WTC11 (cell line): ENCODE measurements at regions not wholly inside any gene's neighbourhood (a gene's known extent, or its start where the extent isn't known, plus 50 kb on each side); places are given as distances from the start of the nearest gene placed in this dataset.
"Not testable (repeated sequence)": the region's sequence is repeated elsewhere in the genome, so short reads cannot be mapped to it uniquely, and the experiment has no call there.

Source experiments
- ATAC-seq: fragments of 200-7000 bp; cut with Tn5 transposase; 2 replicates; pipeline ENCODE4 v1.10.0; 2021; ENCODE audit warnings: mild to moderate bottlenecking, moderate library complexity
- CTCF ChIA-PET: fragments of 300-600 bp; sonication (Branson Sonifier 250); formaldehyde crosslinking; loops from one replicate; lab custom pipeline; 2021; ENCODE audit warnings: antibody characterized with exemption; lab: Charles Lee
- POLR2A ChIA-PET: fragments of 350-600 bp; sonication (Branson Sonifier 250); formaldehyde crosslinking; loops from one replicate; lab custom pipeline; 2021; ENCODE audit warnings: antibody characterized with exemption; lab: Charles Lee
- DNase-seq: peaks from one replicate; pipeline ENCODE4 v3.0.0; 2021; ENCODE audit warnings: low spot score
- H3K27ac Mint-ChIP-seq: 2 replicates; pipeline ENCODE4 v1.8.0; 2021; ENCODE audit warnings: mixed read lengths
- H3K27me3 Mint-ChIP-seq: 2 replicates; pipeline ENCODE4 v1.8.0; 2021; ENCODE audit warnings: low read depth, mild to moderate bottlenecking, moderate library complexity, mixed read lengths
- H3K36me3 Mint-ChIP-seq: 2 replicates; pipeline ENCODE4 v1.8.0; 2021; ENCODE audit warnings: mixed read lengths
- H3K4me1 Mint-ChIP-seq: 2 replicates; pipeline ENCODE4 v1.8.0; 2022; ENCODE audit warnings: mixed read lengths
- H3K4me3 Mint-ChIP-seq: 2 replicates; pipeline ENCODE4 v1.8.0; 2021; ENCODE audit warnings: mild to moderate bottlenecking, moderate library complexity, mixed read lengths
- H3K9me3 Mint-ChIP-seq: 2 replicates; pipeline ENCODE4 v1.8.0; 2021; ENCODE audit warnings: mixed read lengths
- E2F5 ChIP-seq: sonication (generic); formaldehyde crosslinking; IDR thresholded peaks from 2 replicates; pipeline ENCODE4 v1.8.1; 2022; ENCODE audit warnings: mild to moderate bottlenecking, moderate library complexity, missing genetic modification reagents
- EMX1 ChIP-seq: fragments of 250-450 bp; sonication (Bioruptor Pico); IDR thresholded peaks from 2 replicates; pipeline ENCODE4 v1.8.0; 2021; ENCODE audit warnings: mild to moderate bottlenecking
- ETV6 ChIP-seq: sonication (generic); formaldehyde crosslinking; IDR thresholded peaks from 2 replicates; pipeline ENCODE4 v1.8.1; 2022; ENCODE audit warnings: mild to moderate bottlenecking, missing genetic modification reagents
- FOXP1 ChIP-seq: sonication (generic); formaldehyde crosslinking; IDR thresholded peaks from 2 replicates; pipeline ENCODE4 v1.8.0; 2022; ENCODE audit warnings: missing genetic modification reagents, mild to moderate bottlenecking, moderate library complexity, borderline replicate concordance
- GTF2I ChIP-seq: fragments of 250-450 bp; sonication (Bioruptor Pico); conservative IDR thresholded peaks from 2 replicates; pipeline ENCODE4 v1.4.0; 2021; ENCODE audit warnings: mild to moderate bottlenecking
- IRF2 ChIP-seq: sonication (generic); formaldehyde crosslinking; IDR thresholded peaks from 2 replicates; pipeline ENCODE4 v1.8.0; 2022; ENCODE audit warnings: low read depth, missing genetic modification reagents, borderline replicate concordance
- MLX ChIP-seq: sonication (generic); formaldehyde crosslinking; IDR thresholded peaks from 2 replicates; pipeline ENCODE4 v1.8.1; 2023; ENCODE audit warnings: mild to moderate bottlenecking, missing genetic modification reagents, moderate library complexity
- MXD4 ChIP-seq: fragments of 250-450 bp; sonication (Bioruptor Pico); IDR thresholded peaks from 2 replicates; pipeline ENCODE4 v1.8.0; 2021; ENCODE audit warnings: mild to moderate bottlenecking, moderate library complexity, borderline replicate concordance
- OVOL2 ChIP-seq: fragments of 250-450 bp; sonication (Bioruptor Pico); IDR thresholded peaks from 2 replicates; pipeline ENCODE4 v1.9.0; 2021; ENCODE audit warnings: mild to moderate bottlenecking, borderline replicate concordance
- PREB ChIP-seq: sonication (generic); formaldehyde crosslinking; IDR thresholded peaks from 2 replicates; pipeline ENCODE4 v1.8.1; 2022; ENCODE audit warnings: mild to moderate bottlenecking, missing genetic modification reagents, moderate library complexity, borderline replicate concordance
- PRRX2 ChIP-seq: fragments of 250-450 bp; sonication (Bioruptor Pico); IDR thresholded peaks from 2 replicates; pipeline ENCODE4 v1.8.0; 2021; ENCODE audit warnings: mild to moderate bottlenecking
- SMAD4 ChIP-seq: sonication (generic); formaldehyde crosslinking; IDR thresholded peaks from 2 replicates; pipeline ENCODE4 v1.8.0; 2022; ENCODE audit warnings: mild to moderate bottlenecking, missing genetic modification reagents
- TCF7 ChIP-seq: sonication (generic); formaldehyde crosslinking; IDR thresholded peaks from 2 replicates; pipeline ENCODE4 v1.8.0; 2022; ENCODE audit warnings: mild to moderate bottlenecking, low read depth, missing genetic modification reagents, moderate library complexity
- TP53 ChIP-seq: sonication (generic); formaldehyde crosslinking; IDR thresholded peaks from 2 replicates; pipeline ENCODE4 v1.8.1; 2023; ENCODE audit warnings: mild to moderate bottlenecking, missing genetic modification reagents
- ZBTB43 ChIP-seq: sonication (generic); formaldehyde crosslinking; IDR thresholded peaks from 2 replicates; pipeline ENCODE4 v1.8.1; 2023; ENCODE audit warnings: mild to moderate bottlenecking, missing genetic modification reagents
- ZMAT4 ChIP-seq: fragments of 250-450 bp; sonication (Bioruptor Pico); IDR thresholded peaks from 2 replicates; pipeline ENCODE4 v1.9.0; 2021; ENCODE audit warnings: mild to moderate bottlenecking
- ZNF121 ChIP-seq: sonication (generic); formaldehyde crosslinking; IDR thresholded peaks from 2 replicates; pipeline ENCODE4 v1.8.0; 2023; ENCODE audit warnings: missing genetic modification reagents
- ZNF138 ChIP-seq: sonication (generic); formaldehyde crosslinking; conservative IDR thresholded peaks from 2 replicates; pipeline ENCODE4 v1.8.1; 2022; ENCODE audit warnings: mild to moderate bottlenecking, moderate library complexity, missing genetic modification reagents
- ZNF232 ChIP-seq: sonication (generic); formaldehyde crosslinking; IDR thresholded peaks from 2 replicates; pipeline ENCODE4 v1.8.0; 2022; ENCODE audit warnings: mild to moderate bottlenecking, missing genetic modification reagents
- ZNF423 ChIP-seq: fragments of 250-450 bp; sonication (Bioruptor Pico); IDR thresholded peaks from 2 replicates; pipeline ENCODE4 v2.1.2; 2022; ENCODE audit warnings: mild to moderate bottlenecking, moderate library complexity
- ZNF512 ChIP-seq: sonication (generic); formaldehyde crosslinking; IDR thresholded peaks from 2 replicates; pipeline ENCODE4 v1.8.1; 2022; ENCODE audit warnings: missing genetic modification reagents, borderline replicate concordance
- ZNF671 ChIP-seq: fragments of 250-450 bp; sonication (Bioruptor Pico); IDR thresholded peaks from 2 replicates; pipeline ENCODE4 v1.8.0; 2021; ENCODE audit warnings: mild to moderate bottlenecking

- Mint-ChIP-seq H3K9me3 (peaks cover 3% of the 10 kb centered on the region; the same call in 1 of the 2 replicates), H3K4me1 (peaks cover 4% of the 10 kb centered on the region)
- CTCF ChIA-PET = no interaction called here
- TF ChIP-seq OVOL2 (CRISPR knock-in tag) = no peak
- no peak for TF ChIP-seq GTF2I (CRISPR knock-in tag)
- no peak for TF ChIP-seq SMAD4 (CRISPR knock-in tag)
- no peak for TF ChIP-seq ZNF423
- TF ChIP-seq FOXP1 (CRISPR knock-in tag) = no peak
- no peak for TF ChIP-seq ZNF121 (CRISPR knock-in tag)
- no peak for TF ChIP-seq ZNF512 (CRISPR knock-in tag)
- no peak for TF ChIP-seq MLX (CRISPR knock-in tag)
- no peak for TF ChIP-seq ETV6 (CRISPR knock-in tag)
- TF ChIP-seq E2F5 = no peak
- no peak for TF ChIP-seq PRRX2 (CRISPR knock-in tag)
- TF ChIP-seq MXD4 (CRISPR knock-in tag) = no peak
- TF ChIP-seq ZNF671 (CRISPR knock-in tag) = no peak
- TF ChIP-seq TCF7 (CRISPR knock-in tag) = no peak
- TF ChIP-seq ZNF138 (CRISPR knock-in tag) = no peak
- TF ChIP-seq, all 79 proteins: peak for 0
- H3K36me3 Mint-ChIP-seq = no peaks in the 10 kb centered on the region
- POLR2A ChIA-PET = no interaction called here
- H3K27ac Mint-ChIP-seq = no peak overlapping the region
- no peak for ATAC-seq
- no peaks in the 10 kb centered on the region for H3K27me3 Mint-ChIP-seq
- H3K4me3 Mint-ChIP-seq = no peak overlapping the region
- no peak for DNase-seq
Observed at GRCh38 chr4:115484479-115484878, 371.1 kb upstream of the NDST4 start.

- POLR2A ChIA-PET = no interaction called here
- Mint-ChIP-seq H3K4me3 (no peak overlapping the region), H3K9me3 (peaks cover 6% of the 10 kb centered on the region; the same call in 1 of the 2 replicates), H3K27ac (no peak overlapping the region), H3K27me3 (no peaks in the 10 kb centered on the region), H3K4me1 (no peaks in the 10 kb centered on the region), H3K36me3 (no peaks in the 10 kb centered on the region)
- no peak for TF ChIP-seq IRF2 (CRISPR knock-in tag)
- TF ChIP-seq ZNF232 = no peak
- TF ChIP-seq MXD4 (CRISPR knock-in tag) = no peak
- TF ChIP-seq MLX (CRISPR knock-in tag) = no peak
- TF ChIP-seq EMX1 = no peak
- TF ChIP-seq ZMAT4 (CRISPR knock-in tag) = no peak
- TF ChIP-seq PREB (CRISPR knock-in tag) = no peak
- TF ChIP-seq ZBTB43 (CRISPR knock-in tag) = no peak
- no peak for TF ChIP-seq TP53 (CRISPR knock-in tag)
- DNase-seq = no peak
- CTCF ChIA-PET = no interaction called here
- ATAC-seq = no peak
Observed at GRCh38 chr4:115470763-115471162, 357.3 kb upstream of the NDST4 start.

GRCh38 chr4:115459301-115459700 lies 345.9 kb upstream of the NDST4 start:
- H3K4me1 Mint-ChIP-seq, DNase-seq, H3K36me3 Mint-ChIP-seq, H3K9me3 Mint-ChIP-seq, POLR2A ChIA-PET, ATAC-seq, H3K27ac Mint-ChIP-seq, CTCF ChIA-PET, H3K4me3 Mint-ChIP-seq, H3K27me3 Mint-ChIP-seq: not testable (repeated sequence)
